Cerebellar nuclear complex (tissue), 1 donor: ENCODE measurements at regions not wholly inside any gene's neighbourhood (a gene's known extent, or its start where the extent isn't known, plus 50 kb on each side); places are given as distances from the start of the nearest gene placed in this dataset.

ENCODE experiments used
- DNase-seq, 2 experiments: peaks; one replicate each; lab custom pipeline; 2025; lab: John Stamatoyannopoulos, UW

GRCh38 chr9:107118863-107119624 lies 164.0 kb upstream of the RAD23B start:
- DNase-seq = no peak

- DNase-seq = no peak
Observed at GRCh38 chr9:107119735-107120134, 163.3 kb upstream of the RAD23B start.

DNA sequence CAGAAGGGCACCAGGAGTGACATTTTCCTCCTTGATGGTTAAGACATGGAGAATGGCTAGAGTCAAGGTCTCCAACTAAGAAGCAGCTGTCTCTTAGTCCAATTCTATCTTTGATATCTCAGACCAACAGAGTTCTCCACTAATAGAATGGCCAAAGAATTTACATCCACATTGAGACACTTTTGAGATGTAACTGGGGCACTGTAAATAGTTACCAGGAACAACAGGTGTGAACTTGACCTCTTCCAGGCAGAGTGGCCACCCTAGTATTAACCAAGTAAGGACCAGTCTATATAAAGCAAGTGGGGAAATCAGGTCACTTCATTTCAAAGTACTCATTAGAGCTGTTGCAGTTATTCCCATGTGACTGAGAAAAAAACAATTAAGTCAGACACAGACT lies 159.7 kb upstream of the RAD23B start:
- DNase-seq = no peak

DNA sequence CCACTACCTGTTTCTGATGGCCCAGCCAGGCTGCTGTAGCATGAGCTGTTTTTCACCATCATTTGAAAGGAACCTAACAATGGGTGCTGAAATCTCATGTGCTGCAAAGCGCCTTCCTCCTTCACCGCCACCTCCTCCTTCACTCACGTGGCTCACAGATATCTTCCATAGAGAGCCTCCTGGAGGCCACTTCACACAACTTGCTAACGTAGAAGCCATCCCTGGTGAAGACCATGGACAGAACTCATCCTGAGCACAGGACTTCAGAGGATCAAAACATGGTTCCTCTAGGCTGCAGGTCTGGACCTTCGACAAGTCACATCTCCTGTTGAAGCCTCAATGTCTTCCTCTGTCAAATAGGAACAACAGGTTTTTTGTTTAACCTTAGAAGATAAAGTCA lies 155.5 kb upstream of the RAD23B start:
- no peak for DNase-seq

GRCh38 chr9:107131108-107131799 lies 151.8 kb upstream of the RAD23B start:
- DNase-seq = no peak

GRCh38 chr9:107136296-107136695 lies 146.8 kb upstream of the RAD23B start:
- DNase-seq = no peak

DNA sequence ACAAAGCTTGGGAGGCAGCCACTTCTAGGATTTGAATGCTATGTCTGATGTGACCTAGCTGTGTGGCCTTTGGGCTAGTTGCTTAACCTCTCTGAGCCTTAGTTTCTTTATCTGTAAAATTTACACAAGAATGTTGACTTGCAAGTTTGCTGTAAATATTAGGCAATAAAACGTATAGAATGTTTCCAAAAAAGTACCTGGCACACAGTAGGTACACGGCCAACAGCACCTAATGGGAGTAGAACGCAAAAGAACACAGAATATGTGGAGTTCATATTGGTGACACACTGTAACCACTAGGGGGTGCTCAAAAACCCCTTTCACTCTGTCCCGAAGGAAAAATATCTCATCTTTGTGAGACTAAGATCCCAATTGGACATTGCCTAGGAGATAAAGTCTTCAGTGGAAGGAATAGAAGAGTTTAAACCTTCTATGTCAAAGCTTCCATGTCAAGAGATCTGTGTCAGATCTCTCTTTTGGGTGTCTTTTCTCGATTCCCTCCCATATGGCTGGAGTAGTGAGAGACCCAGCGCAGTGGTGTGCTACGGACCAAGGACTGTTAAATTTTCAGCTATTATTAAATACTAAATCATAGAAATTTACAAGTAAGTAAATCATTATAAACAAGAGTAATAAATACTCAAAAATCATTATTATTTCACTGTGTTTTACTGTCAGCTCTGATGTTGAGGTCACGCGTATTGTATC lies 145.4 kb upstream of the RAD23B start:
- no peak for DNase-seq

DNA sequence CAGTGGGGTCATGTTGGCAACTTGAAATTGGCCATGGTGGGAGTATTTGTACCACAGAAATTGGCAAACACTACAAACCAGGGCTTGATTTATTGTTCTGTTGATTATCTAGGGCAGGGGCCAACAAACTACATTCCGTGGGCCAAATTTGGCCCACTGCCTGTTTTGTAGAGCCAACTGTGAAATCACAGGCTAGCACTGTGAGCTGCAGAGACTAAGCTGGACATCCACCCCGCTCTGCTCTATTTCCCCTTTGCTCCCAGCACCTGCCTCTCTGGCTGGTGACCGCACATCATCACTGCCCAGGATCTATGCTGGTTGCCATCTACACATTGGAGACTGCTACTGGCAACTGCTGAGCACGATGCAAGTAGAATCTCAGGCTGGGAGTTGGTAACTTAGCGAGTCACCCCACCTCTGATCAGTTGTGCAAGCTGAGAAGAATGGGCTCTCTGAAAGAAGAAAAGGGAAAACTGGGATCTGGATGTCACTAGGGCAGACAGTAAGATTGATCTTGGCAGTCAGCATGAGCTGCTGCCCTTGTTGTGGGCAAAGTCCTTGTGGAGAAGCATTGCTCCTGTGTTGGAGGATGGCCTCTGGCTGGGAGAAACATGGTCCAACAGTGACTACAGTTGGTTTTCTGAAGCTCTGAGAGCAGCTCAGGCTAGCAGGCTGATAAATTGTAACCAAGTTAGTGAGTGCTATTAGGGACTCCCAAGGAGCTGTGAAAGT lies 144.7 kb upstream of the RAD23B start:
- no peak for DNase-seq

DNA sequence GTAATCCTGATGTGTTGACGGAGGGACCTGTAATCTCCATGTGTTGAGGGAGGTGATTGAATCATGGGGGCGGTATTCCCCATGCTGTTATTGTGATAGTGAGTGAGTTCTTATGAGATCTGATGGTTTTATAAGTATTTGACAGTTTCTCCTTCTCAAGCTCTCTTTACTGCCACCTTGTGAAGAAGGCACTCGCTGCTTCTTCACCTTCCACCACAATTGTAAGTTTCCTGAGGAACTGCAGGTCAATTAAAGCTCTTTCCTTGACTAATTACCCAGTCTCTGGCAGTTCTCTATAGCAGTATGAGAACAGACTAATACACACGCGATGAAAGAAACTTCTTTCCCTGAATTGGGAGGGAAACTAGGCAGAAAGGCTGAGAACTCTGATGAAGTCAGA lies 141.1 kb upstream of the RAD23B start:
- DNase-seq = no peak

DNA sequence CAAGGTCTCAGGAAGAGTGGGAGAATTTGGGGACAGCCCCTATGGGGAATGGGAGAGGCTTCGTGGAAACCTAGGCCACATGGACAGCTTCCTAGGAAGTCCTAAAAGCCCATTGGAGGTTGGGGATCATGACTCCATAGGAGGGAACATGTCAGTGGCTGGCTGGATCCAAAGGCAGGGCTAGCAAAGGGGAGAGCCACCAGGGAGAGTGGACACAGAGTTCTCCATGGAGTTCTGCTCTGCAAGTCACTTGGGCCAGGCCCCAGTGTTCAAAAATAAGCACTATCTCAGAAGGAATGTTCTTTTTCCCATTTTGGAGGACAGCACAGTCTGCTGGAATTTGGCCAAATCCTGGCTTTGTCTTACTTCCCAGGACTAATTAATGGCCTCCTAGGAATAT lies 140.6 kb upstream of the RAD23B start:
- DNase-seq = no peak

GRCh38 chr9:107142896-107143603 lies 140.0 kb upstream of the RAD23B start:
- no peak for DNase-seq

DNA sequence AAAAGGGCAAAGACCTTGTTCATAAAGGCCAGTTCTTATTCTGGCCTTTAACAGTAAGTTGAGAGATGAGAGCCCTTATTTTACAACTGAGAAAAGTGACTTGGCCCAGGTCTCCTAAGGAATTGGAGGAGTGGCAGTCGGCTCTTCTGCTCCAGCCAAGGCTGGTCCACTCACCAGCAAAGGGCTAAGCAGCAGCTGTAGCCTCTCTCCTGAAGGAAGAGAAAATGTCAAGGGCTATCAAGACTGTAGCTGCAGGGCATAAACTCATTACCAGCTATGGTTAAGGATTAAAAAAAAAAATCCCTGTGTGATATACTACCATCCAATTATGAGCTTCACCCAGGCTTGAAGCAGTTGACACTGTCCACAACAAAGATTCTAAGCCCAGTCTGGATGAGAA lies 138.6 kb upstream of the RAD23B start:
- no peak for DNase-seq

GRCh38 chr9:107147134-107147533 lies 135.9 kb upstream of the RAD23B start:
- DNase-seq = no peak

GRCh38 chr9:107148216-107148615 lies 134.9 kb upstream of the RAD23B start:
- DNase-seq = no peak

GRCh38 chr9:107149756-107150155 lies 133.3 kb upstream of the RAD23B start:
- no peak for DNase-seq

DNA sequence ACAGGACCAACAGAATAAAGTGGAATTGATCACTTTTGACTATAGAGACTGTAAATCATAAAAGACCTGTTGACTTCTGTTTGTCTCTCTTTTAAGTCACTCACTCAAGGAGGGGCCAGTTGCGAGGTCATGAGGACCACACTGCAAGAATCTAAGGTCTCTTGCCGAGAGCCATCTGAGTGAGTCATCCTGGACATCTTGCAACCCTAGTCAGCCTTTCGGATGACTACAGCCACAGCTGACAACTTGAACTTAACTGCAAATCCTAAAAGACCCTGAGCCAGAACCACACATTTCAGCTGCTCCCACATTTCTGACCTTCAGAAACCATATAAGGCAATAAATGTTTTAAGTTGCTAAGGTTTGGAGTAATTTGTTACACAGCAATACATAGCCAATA lies 129.7 kb upstream of the RAD23B start:
- no peak for DNase-seq

DNA sequence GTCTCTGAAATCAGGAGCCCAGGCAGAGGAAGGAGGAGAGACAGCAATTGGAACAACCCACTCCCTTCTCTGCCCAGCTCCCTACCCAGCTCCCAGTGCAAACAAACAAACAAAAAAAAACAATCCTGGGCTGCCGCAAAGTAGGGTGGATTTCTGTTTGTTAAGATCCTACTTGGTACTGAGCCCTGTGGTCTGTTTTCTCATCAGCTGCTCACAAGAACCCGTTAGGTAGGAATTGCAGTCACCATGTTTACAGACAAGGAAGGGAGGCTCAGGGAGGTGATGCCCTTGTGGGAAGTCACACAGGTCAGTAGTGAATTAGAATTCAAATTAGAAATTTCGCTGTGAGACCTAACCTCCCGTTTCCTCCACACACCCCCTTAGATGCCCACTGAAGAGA lies 128.8 kb upstream of the RAD23B start:
- DNase-seq = no peak

- DNase-seq = no peak
Observed at GRCh38 chr9:107154766-107155165, 128.3 kb upstream of the RAD23B start.

- DNase-seq = no peak
Observed at GRCh38 chr9:107155244-107155817, 127.7 kb upstream of the RAD23B start.

DNA sequence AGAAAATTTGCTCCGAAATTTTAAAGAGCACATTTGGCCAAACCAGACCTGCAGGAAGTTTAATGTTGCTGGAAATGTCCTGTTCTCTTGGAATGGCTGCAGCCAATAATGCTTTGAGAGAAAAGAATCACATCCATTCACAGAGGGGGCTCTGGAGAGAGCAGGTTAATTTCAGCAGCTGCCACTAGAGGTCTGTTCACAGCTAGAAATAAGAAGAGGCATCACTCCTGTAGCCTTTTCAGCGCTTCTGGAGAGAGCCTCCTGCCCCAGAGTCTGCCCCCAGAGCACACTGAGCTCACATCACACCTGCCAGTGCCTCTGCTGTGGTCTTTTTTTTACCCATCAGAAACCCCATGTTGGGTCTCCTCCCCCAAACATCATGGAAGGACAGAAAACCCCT lies 124.8 kb upstream of the RAD23B start:
- DNase-seq = no peak

DNA sequence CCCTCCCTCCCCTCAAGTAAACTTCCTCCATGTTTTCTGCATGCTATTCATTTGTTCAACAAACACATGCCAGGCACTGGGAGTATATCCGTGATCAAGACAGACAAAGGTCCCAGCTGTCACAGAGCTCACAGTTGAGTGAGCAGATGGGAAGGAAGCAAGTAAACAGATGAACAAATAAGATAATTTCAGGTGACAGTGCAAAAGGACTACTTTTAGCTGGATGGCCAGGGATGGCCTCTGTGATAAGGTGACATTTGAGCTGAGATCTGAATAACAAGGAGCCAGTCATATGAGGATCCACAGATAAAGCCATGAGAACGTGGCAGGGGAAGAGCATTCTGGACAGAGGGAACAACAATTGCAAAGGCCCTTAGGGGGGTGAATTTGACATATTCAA lies 121.7 kb upstream of the RAD23B start:
- DNase-seq = no peak
